DOHH2 (cell line): ENCODE measurements at regions not wholly inside any gene's neighbourhood (a gene's known extent, or its start where the extent isn't known, plus 50 kb on each side); places are given as distances from the start of the nearest gene placed in this dataset.

Experiments
- H3F3A ChIP-seq: fragments of 200-600 bp; sonication (generic), shearing (Covaris generic); 2 replicates; pipeline ENCODE4 v1.6.0; 2016; ENCODE audit warnings: antibody characterized with exemption, mild to moderate bottlenecking; ENCODE audit not compliant: control insufficient read depth, insufficient read depth
- H3K27ac ChIP-seq: fragments of 200-600 bp; sonication (generic); 2 replicates; pipeline ENCODE4 v1.5.1; 2014; ENCODE audit warnings: low read depth, mild to moderate bottlenecking, low read length, moderate library complexity
- H3K27me3 ChIP-seq: fragments of 200-600 bp; sonication (generic); 2 replicates; pipeline ENCODE4 v1.6.1; 2014; ENCODE audit warnings: mild to moderate bottlenecking, low read length, mixed read lengths; ENCODE audit not compliant: control insufficient read depth
- H3K36me3 ChIP-seq: fragments of 200-600 bp; sonication (generic); 2 replicates; pipeline ENCODE4 v1.6.1; 2014; ENCODE audit warnings: mild to moderate bottlenecking, low read length, moderate library complexity, mixed read lengths; ENCODE audit not compliant: control insufficient read depth
- H3K4me1 ChIP-seq: fragments of 200-600 bp; sonication (generic); 2 replicates; pipeline ENCODE4 v1.6.1; 2014; ENCODE audit warnings: mild to moderate bottlenecking, low read length, mixed read lengths; ENCODE audit not compliant: control insufficient read depth
- H3K4me2 ChIP-seq: fragments of 200-600 bp; sonication (generic); 2 replicates; pipeline ENCODE4 v1.6.0; 2014; ENCODE audit warnings: mild to moderate bottlenecking, low read length, moderate library complexity
- H3K4me3 ChIP-seq: fragments of 200-600 bp; sonication (generic); 2 replicates; pipeline ENCODE4 v1.5.1; 2014; ENCODE audit warnings: mild to moderate bottlenecking, low read length, mixed read lengths
- H3K79me2 ChIP-seq: fragments of 200-600 bp; sonication (generic); 2 replicates; pipeline ENCODE4 v1.6.1; 2014; ENCODE audit warnings: mild to moderate bottlenecking, low read length, mixed read lengths; ENCODE audit not compliant: control insufficient read depth
- H3K9me2 ChIP-seq: fragments of 200-600 bp; sonication (generic); replicated peaks from 2 replicates; pipeline ENCODE4 v1.6.1; 2014; ENCODE audit warnings: mild to moderate bottlenecking, low read length, mixed read lengths; ENCODE audit not compliant: control insufficient read depth
- H3K9me3 ChIP-seq: fragments of 200-600 bp; sonication (generic); 2 replicates; pipeline ENCODE4 v1.6.1; 2014; ENCODE audit warnings: antibody characterized with exemption, low read length, mixed read lengths; ENCODE audit not compliant: control insufficient read depth, insufficient read depth
- H4K20me1 ChIP-seq: fragments of 200-600 bp; sonication (generic); 2 replicates; pipeline ENCODE4 v1.6.0; 2014; ENCODE audit warnings: low read depth, mild to moderate bottlenecking, antibody characterized with exemption, low read length, moderate library complexity; ENCODE audit not compliant: control insufficient read depth, insufficient read depth
- EZH2phosphoT487 ChIP-seq: fragments of 200-600 bp; sonication (generic); IDR thresholded peaks from 2 replicates; pipeline ENCODE4 v1.6.1; 2017; ENCODE audit warnings: borderline replicate concordance, mild to moderate bottlenecking, antibody characterized with exemption, low read length, moderate library complexity, mixed read lengths
- TF ChIP-seq, protein P1 (sequence below): fragments of 200-600 bp; sonication (generic); IDR thresholded peaks from one replicate; pipeline ENCODE4 v1.5.1; 2014; ENCODE audit warnings: antibody characterized with exemption, mild to moderate bottlenecking, low read depth, low read length; ENCODE audit not compliant: poor library complexity, severe bottlenecking

DNA sequence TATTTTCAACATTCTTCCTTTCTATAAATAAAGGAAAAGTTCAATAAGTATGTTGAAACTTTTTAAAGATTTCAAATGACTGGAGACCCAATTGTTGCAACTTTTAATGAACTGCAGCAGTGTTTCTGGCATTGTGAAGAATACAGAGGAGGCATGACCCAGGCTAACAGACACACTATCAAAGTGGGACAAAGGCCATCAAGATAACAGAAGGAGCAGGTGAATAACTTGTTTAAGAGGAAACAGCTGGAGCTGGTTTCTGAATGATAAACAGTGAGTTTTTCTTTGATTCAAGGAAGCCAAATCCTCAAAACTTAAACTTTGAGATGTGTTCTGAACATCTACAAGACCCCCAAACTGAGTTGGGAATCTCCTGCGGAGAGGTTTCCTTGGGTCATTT is 734.6 kb downstream of the TLR4 start:
- Histone ChIP-seq H3F3A (no peaks in the 10 kb centered on the region), H3K79me2 (no peaks in the 10 kb centered on the region), H3K4me1 (no peaks in the 10 kb centered on the region), H3K9me3 (no peaks in the 10 kb centered on the region), H3K4me2 (no peak overlapping the region), H3K9me2 (no peaks in the 10 kb centered on the region), H3K27ac (no peak overlapping the region), H3K36me3 (no peaks in the 10 kb centered on the region), H3K4me3 (no peak overlapping the region), H4K20me1 (no peaks in the 10 kb centered on the region), H3K27me3 (no peaks in the 10 kb centered on the region)
- TF ChIP-seq, protein P1, sequence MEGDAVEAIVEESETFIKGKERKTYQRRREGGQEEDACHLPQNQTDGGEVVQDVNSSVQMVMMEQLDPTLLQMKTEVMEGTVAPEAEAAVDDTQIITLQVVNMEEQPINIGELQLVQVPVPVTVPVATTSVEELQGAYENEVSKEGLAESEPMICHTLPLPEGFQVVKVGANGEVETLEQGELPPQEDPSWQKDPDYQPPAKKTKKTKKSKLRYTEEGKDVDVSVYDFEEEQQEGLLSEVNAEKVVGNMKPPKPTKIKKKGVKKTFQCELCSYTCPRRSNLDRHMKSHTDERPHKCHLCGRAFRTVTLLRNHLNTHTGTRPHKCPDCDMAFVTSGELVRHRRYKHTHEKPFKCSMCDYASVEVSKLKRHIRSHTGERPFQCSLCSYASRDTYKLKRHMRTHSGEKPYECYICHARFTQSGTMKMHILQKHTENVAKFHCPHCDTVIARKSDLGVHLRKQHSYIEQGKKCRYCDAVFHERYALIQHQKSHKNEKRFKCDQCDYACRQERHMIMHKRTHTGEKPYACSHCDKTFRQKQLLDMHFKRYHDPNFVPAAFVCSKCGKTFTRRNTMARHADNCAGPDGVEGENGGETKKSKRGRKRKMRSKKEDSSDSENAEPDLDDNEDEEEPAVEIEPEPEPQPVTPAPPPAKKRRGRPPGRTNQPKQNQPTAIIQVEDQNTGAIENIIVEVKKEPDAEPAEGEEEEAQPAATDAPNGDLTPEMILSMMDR, result no peak
- no peak for TF ChIP-seq EZH2phosphoT487

DNA sequence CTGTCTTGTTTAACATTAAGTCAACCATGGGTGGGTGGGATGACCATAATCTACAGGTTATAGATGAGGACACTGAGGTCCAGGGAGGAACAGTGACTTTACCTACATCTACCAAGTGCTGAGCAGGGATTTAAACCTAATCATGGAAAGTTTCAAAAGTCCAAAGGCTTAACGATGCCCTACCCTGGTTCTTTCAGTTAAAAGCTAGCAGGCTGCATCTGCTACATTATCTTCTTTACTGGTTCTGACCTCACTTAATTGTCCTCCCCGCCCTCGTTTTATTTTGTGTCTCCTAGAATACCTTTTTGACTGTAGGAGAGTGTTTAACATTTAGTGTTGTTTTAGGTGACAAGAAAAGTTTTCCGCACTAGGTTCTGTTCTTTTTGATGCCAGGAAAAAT is 735.2 kb downstream of the TLR4 start:
- Histone ChIP-seq H3K9me2 (no peaks in the 10 kb centered on the region), H3K9me3 (no peaks in the 10 kb centered on the region), H3K4me3 (no peak overlapping the region), H3K36me3 (no peaks in the 10 kb centered on the region), H3K27me3 (no peaks in the 10 kb centered on the region), H3K27ac (no peak overlapping the region), H3F3A (no peaks in the 10 kb centered on the region), H3K4me1 (no peaks in the 10 kb centered on the region), H3K79me2 (no peaks in the 10 kb centered on the region), H3K4me2 (no peak overlapping the region), H4K20me1 (no peaks in the 10 kb centered on the region)
- TF ChIP-seq EZH2phosphoT487, result no peak
- TF ChIP-seq, protein P1, result no peak

DNA sequence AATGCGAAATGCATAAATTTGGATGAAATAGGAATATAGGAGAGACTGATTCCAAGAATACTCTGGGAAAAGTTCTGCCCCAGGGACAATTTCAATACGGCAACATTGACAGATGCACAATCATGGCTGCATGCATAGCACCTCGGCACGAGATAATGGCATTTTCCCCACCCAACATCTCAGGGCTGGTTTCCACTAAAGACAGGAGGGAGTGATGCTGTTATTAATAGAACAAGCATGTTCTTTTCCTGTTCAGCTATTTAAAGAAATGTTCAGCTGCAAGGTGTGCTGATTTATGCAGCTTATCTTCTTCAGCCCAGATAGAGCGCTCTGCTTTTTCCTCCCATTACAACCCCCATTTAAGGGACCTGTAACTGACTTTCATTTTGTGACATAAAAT is 740.2 kb downstream of the TLR4 start:
- Histone ChIP-seq H3F3A (no peaks in the 10 kb centered on the region), H3K9me2 (no peaks in the 10 kb centered on the region), H3K9me3 (no peaks in the 10 kb centered on the region), H3K27ac (no peak overlapping the region), H3K4me3 (no peak overlapping the region), H3K36me3 (no peaks in the 10 kb centered on the region), H3K79me2 (no peaks in the 10 kb centered on the region), H3K4me2 (no peak overlapping the region), H4K20me1 (no peaks in the 10 kb centered on the region), H3K27me3 (no peaks in the 10 kb centered on the region), H3K4me1 (no peaks in the 10 kb centered on the region)
- TF ChIP-seq, protein P1, result no peak
- no peak for TF ChIP-seq EZH2phosphoT487
